GM20000 (cell line): ENCODE measurements at regions not wholly inside any gene's neighbourhood (a gene's known extent, or its start where the extent isn't known, plus 50 kb on each side); places are given as distances from the start of the nearest gene placed in this dataset.
"Not testable (repeated sequence)": the region's sequence is repeated elsewhere in the genome, so short reads cannot be mapped to it uniquely, and the experiment has no call there.

ENCODE experiments used
- DNase-seq: peaks from one replicate; pipeline ENCODE4 v3.0.0; 2012; ENCODE audit warnings: low spot score
- CTCF ChIP-seq: IDR thresholded peaks from 2 replicates; pipeline ENCODE4 v1.5.1; 2012; ENCODE audit warnings: mild to moderate bottlenecking, control low read depth; ENCODE audit errors: extremely low read depth, missing control alignments

- DNase-seq, result no peak
- no peak for TF ChIP-seq CTCF
Measured at GRCh38 chr20:48329031-48329615, 498.7 kb downstream of the PREX1 start.

DNA sequence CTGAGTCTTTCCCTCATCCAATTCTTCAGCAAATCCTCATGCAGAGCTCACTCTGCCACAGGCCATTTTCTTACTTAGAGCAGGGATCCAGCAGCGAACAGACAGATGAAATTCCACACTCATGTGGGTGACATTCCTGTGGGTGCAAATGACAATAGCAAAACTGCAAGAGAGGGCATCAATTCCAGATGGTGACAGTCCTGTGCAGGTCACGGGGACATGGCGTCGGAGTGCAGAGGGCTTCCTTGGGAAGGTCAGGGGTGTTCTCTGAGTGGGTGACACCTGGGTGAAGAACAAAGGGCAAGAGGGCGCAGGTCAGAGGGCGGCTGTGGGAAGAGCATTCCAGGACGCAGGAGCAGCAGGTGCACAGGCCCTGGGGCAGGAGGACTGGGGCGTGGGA is 500.0 kb downstream of the PREX1 start:
- DNase-seq, result not testable (repeated sequence)

GRCh38 chr20:48326868-48327267 is 500.9 kb downstream of the PREX1 start:
- no peak for DNase-seq
- no peak for TF ChIP-seq CTCF

GRCh38 chr20:48326434-48326691 is 501.4 kb downstream of the PREX1 start:
- DNase-seq, result no peak
- no peak for TF ChIP-seq CTCF

- no peak for DNase-seq
- no peak for TF ChIP-seq CTCF
Measured at GRCh38 chr20:48325656-48326433, 502.0 kb downstream of the PREX1 start.

GRCh38 chr20:48324744-48325143 is 503.1 kb downstream of the PREX1 start:
- DNase-seq, result no peak
- no peak for TF ChIP-seq CTCF

DNA sequence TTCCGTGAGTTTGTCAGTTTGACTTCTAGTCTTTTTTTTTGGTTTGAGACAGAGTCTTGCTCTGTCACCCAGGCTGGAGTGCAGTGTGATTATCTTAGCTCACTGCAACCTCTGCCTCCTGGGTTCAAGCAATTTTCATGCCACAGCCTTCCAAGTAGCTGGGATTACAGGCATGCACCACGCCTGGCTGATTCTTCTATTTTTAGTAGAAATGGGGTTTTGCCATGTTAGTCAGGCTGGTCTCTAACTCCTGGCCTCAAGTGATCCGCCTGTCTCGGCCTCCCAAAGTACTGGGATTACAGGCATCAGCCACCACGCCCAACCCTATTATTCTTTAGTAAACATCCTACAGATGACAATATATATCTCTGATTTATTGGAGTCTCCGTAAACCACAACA is 506.5 kb downstream of the PREX1 start:
- DNase-seq, result no peak
- TF ChIP-seq CTCF, result no peak
